HCT116 (cell line): ENCODE measurements at regions not wholly inside any gene's neighbourhood (a gene's known extent, or its start where the extent isn't known, plus 50 kb on each side); places are given as distances from the start of the nearest gene placed in this dataset.

Experiments used
- ATAC-seq: fragments of 200-7000 bp; cut with Tn5 transposase; 2 replicates; pipeline ENCODE4 v1.9.1; 2020; ENCODE audit warnings: mild to moderate bottlenecking, moderate library complexity
- BruUV-seq: library from RNA; stranded (reverse); fragments of 400-500 nt; replicated peaks from 2 replicates; lab custom pipeline; 2021; lab: Mats Ljungman, UMichigan
- CTCF ChIA-PET: fragments of 300-600 bp; sonication (Branson Sonifier 250); formaldehyde crosslinking; loops from one replicate; lab custom pipeline; 2021; ENCODE audit warnings: antibody characterized with exemption; lab: Charles Lee
- POLR2A ChIA-PET: fragments of 300-600, 350-600 bp; sonication (Branson Sonifier 250); formaldehyde crosslinking; loops from one replicate; lab custom pipeline; 2021; ENCODE audit warnings: antibody characterized with exemption; lab: Charles Lee
- RAD21 ChIA-PET, 2 experiments: fragments of 300-600 bp; sonication (Branson Sonifier 250); formaldehyde crosslinking; loops; one replicate each; lab custom pipeline; 2023; ENCODE audit warnings: low total read pairs in 2 of 2; ENCODE audit not compliant: uncharacterized antibody in 2 of 2, unreplicated experiment in 2 of 2, low non-redundant PET in 1 of 2; lab: Charles Lee
- DNase-seq: peaks from one replicate; pipeline ENCODE4 v3.0.0-alpha.2; 2010; ENCODE audit warnings: low read depth, low spot score
- H2AFZ ChIP-seq: fragments of 200-600 bp; shearing (Covaris generic), sonication (generic); 2 replicates; pipeline ENCODE4 v1.6.1; 2017; ENCODE audit warnings: low read depth, mixed run types, mixed read lengths, antibody characterized with exemption, low read length; ENCODE audit not compliant: poor library complexity, severe bottlenecking
- H3K27ac ChIP-seq: 2 replicates; pipeline ENCODE4 v1.5.1; 2012; ENCODE audit warnings: low read depth, low read length
- H3K27me3 ChIP-seq: fragments of 200-600 bp; sonication (generic); 2 replicates; pipeline ENCODE4 v1.6.1; 2016; ENCODE audit warnings: mixed run types, low read length, mixed read lengths; ENCODE audit not compliant: insufficient read depth
- H3K36me3 ChIP-seq, 2 experiments: fragments of 200-500 bp in 1 of 2; fragments of 200-600 bp in 1 of 2; sonication (Bioruptor generic) in 1 of 2; sonication (generic) in 1 of 2; 2 replicates each; pipeline versions ENCODE4 v1.5.1 to v1.6.1; 2014 to 2016; ENCODE audit warnings: low read length in 2 of 2, inconsistent platforms in 1 of 2, mixed read lengths in 1 of 2, mixed run types in 1 of 2; ENCODE audit not compliant: insufficient read depth in 2 of 2, control insufficient read depth in 1 of 2
- H3K4me1 ChIP-seq, 2 experiments: fragments of 200-600 bp in 1 of 2; sonication (generic) in 1 of 2; 2 replicates each; pipeline versions ENCODE4 v1.5.1 to v1.6.1; 2012 to 2017; ENCODE audit warnings: low read length in 2 of 2, inconsistent platforms in 1 of 2, mild to moderate bottlenecking in 1 of 2, mixed read lengths in 1 of 2, mixed run types in 1 of 2, moderate library complexity in 1 of 2; ENCODE audit not compliant: insufficient read depth in 2 of 2, control insufficient read depth in 1 of 2
- H3K4me2 ChIP-seq: fragments of 200-600 bp; sonication (generic); 2 replicates; pipeline ENCODE4 v1.6.1; 2017; ENCODE audit warnings: mixed run types, low read length, mixed read lengths
- H3K4me3 ChIP-seq, 2 experiments: fragments of 200-600 bp in 1 of 2; sonication (generic) in 1 of 2; replicated peaks in 1 of 2; 2 replicates each; pipeline ENCODE4 v1.5.1; 2011 to 2016; ENCODE audit warnings: low read length in 2 of 2, control low read depth in 1 of 2, low read depth in 1 of 2, mild to moderate bottlenecking in 1 of 2, mixed read lengths in 1 of 2, mixed run types in 1 of 2
- H3K79me2 ChIP-seq: fragments of 200-600 bp; sonication (generic); 2 replicates; pipeline ENCODE4 v1.6.1; 2017; ENCODE audit warnings: mild to moderate bottlenecking, mixed run types, low read length, moderate library complexity, mixed read lengths; ENCODE audit not compliant: insufficient read depth
- H3K9ac ChIP-seq: fragments of 200-600 bp; sonication (generic); 2 replicates; pipeline ENCODE4 v1.6.1; 2016; ENCODE audit warnings: low read length, mixed read lengths
- H3K9me2 ChIP-seq: fragments of 200-600 bp; sonication (generic), shearing (Covaris generic); 2 replicates; pipeline ENCODE4 v1.6.1; 2017; ENCODE audit warnings: mixed run types, mild to moderate bottlenecking, moderate library complexity; ENCODE audit not compliant: insufficient read depth
- H3K9me3 ChIP-seq, 2 experiments: fragments of 200-500 bp in 1 of 2; fragments of 200-600 bp in 1 of 2; sonication (Bioruptor generic) in 1 of 2; sonication (generic) in 1 of 2; 2 replicates each; pipeline ENCODE4 v1.6.1; 2014 to 2017; ENCODE audit warnings: low read length in 2 of 2, mixed read lengths in 2 of 2, inconsistent platforms in 1 of 2, low read depth in 1 of 2, mild to moderate bottlenecking in 1 of 2, mixed run types in 1 of 2, moderate library complexity in 1 of 2; ENCODE audit not compliant: control insufficient read depth in 1 of 2, insufficient read depth in 1 of 2
- H4K20me1 ChIP-seq: fragments of 200-600 bp; sonication (generic), shearing (Covaris generic); 2 replicates; pipeline ENCODE4 v1.6.1; 2017; ENCODE audit warnings: mixed run types, mild to moderate bottlenecking, moderate library complexity; ENCODE audit not compliant: insufficient read depth
- ATF3 ChIP-seq: IDR thresholded peaks from 2 replicates; pipeline ENCODE4 v1.6.1; 2012
- CEBPB ChIP-seq: IDR thresholded peaks from 2 replicates; pipeline ENCODE4 v1.6.1; 2012; ENCODE audit warnings: low read depth
- EGR1 ChIP-seq: IDR thresholded peaks from 2 replicates; pipeline ENCODE4 v1.6.1; 2012; ENCODE audit warnings: low read depth
- FOSL1 ChIP-seq: IDR thresholded peaks from 2 replicates; pipeline ENCODE4 v1.6.1; 2012; ENCODE audit warnings: low read depth
- POLR2A ChIP-seq: IDR thresholded peaks from 2 replicates; pipeline ENCODE4 v1.7.0; 2011; ENCODE audit warnings: borderline replicate concordance; ENCODE audit not compliant: insufficient read depth, insufficient read length; ENCODE audit errors: extremely low read depth
- POLR2AphosphoS5 ChIP-seq: IDR thresholded peaks from 2 replicates; pipeline ENCODE4 v1.6.1; 2011; ENCODE audit warnings: mild to moderate bottlenecking, low read depth, low read length, moderate library complexity
- RAD21 ChIP-seq: IDR thresholded peaks from 2 replicates; pipeline ENCODE4 v1.6.1; 2012; ENCODE audit warnings: low read depth, mild to moderate bottlenecking
- SP1 ChIP-seq: IDR thresholded peaks from 2 replicates; pipeline ENCODE4 v1.6.1; 2012; ENCODE audit warnings: low read depth
- SRF ChIP-seq: IDR thresholded peaks from 2 replicates; pipeline ENCODE4 v1.6.1; 2012; ENCODE audit warnings: low read depth
- TCF7L2 ChIP-seq: IDR thresholded peaks from 2 replicates; pipeline ENCODE4 v1.7.0; 2011; ENCODE audit warnings: borderline replicate concordance, inconsistent platforms; ENCODE audit not compliant: insufficient read depth, insufficient read length; ENCODE audit errors: extremely low read depth
- YY1 ChIP-seq: IDR thresholded peaks from 2 replicates; pipeline ENCODE4 v1.6.1; 2011; ENCODE audit warnings: low read length, low read depth, moderate library complexity, mild to moderate bottlenecking; ENCODE audit not compliant: insufficient replicate concordance; ENCODE audit errors: extremely low read depth
- ZFX ChIP-seq: fragments of 450-650 bp; IDR thresholded peaks from 2 replicates; pipeline ENCODE4 v1.6.1; 2017
- ZNF274 ChIP-seq: fragments of 200-500 bp; sonication (Bioruptor generic); IDR thresholded peaks from 2 replicates; pipeline ENCODE4 v1.6.1; 2014; ENCODE audit warnings: mild to moderate bottlenecking, low read depth, low read length, inconsistent platforms
- intact Hi-C: fragments of 100-400 bp; cut with micrococcal nuclease; formaldehyde crosslinking; loops from 2 replicates; pipeline ENCODE4 v1.10.0; 2022
- TF ChIP-seq, protein P1 (sequence below), 3 experiments: fragments of 200-600 bp in 1 of 3; sonication (generic) in 1 of 3; IDR thresholded peaks in 2 of 3; conservative IDR thresholded peaks in 1 of 3; 2 replicates each; pipeline ENCODE4 v1.5.1; 2012 to 2017; ENCODE audit warnings: low read depth in 2 of 3, low read length in 2 of 3, antibody characterized with exemption in 1 of 3, borderline replicate concordance in 1 of 3, control low read depth in 1 of 3, mild to moderate bottlenecking in 1 of 3, mixed read lengths in 1 of 3, mixed run types in 1 of 3, moderate library complexity in 1 of 3; ENCODE audit not compliant: insufficient read depth in 1 of 3
- TF ChIP-seq, protein P2 (sequence below): IDR thresholded peaks from 2 replicates; pipeline ENCODE4 v1.6.1; 2012

- Histone ChIP-seq H3K4me3 (no peak overlapping the region), H3K9ac (no peak overlapping the region), H4K20me1 (no peaks in the 10 kb centered on the region), H3K36me3 (no peaks in the 10 kb centered on the region), H2AFZ (no peak overlapping the region), H3K9me2 (no peaks in the 10 kb centered on the region), H3K79me2 (no peaks in the 10 kb centered on the region), H3K4me2 (no peak overlapping the region), H3K9me3 (no peaks in the 10 kb centered on the region), H3K27ac (no peak overlapping the region), H3K27me3 (0 out of 2 replicates have a peak, but pooled peaks cover 14% of the 10 kb centered on the region), H3K4me1 (peaks cover 0 to 6% of the 10 kb centered on the region in 2 experiments; a peak in 1 of 4 replicates)
- CTCF ChIA-PET = no interaction called here
- RAD21 ChIA-PET = no interaction called here
- BruUV-seq = no TSS peak
- ATAC-seq (no peak), DNase-seq (no peak)
- intact Hi-C loops = no loop called here
- TF ChIP-seq ZFX = no peak
- TF ChIP-seq FOSL1 = no peak
- TF ChIP-seq POLR2AphosphoS5 = no peak
- TF ChIP-seq CEBPB = no peak
- TF ChIP-seq, protein P1, sequence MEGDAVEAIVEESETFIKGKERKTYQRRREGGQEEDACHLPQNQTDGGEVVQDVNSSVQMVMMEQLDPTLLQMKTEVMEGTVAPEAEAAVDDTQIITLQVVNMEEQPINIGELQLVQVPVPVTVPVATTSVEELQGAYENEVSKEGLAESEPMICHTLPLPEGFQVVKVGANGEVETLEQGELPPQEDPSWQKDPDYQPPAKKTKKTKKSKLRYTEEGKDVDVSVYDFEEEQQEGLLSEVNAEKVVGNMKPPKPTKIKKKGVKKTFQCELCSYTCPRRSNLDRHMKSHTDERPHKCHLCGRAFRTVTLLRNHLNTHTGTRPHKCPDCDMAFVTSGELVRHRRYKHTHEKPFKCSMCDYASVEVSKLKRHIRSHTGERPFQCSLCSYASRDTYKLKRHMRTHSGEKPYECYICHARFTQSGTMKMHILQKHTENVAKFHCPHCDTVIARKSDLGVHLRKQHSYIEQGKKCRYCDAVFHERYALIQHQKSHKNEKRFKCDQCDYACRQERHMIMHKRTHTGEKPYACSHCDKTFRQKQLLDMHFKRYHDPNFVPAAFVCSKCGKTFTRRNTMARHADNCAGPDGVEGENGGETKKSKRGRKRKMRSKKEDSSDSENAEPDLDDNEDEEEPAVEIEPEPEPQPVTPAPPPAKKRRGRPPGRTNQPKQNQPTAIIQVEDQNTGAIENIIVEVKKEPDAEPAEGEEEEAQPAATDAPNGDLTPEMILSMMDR (IDR thresholded peaks at IDR 0.05 in 2 of 3, conservative IDR thresholded peaks at IDR 0.05 in 1 of 3; ENCODE audit: borderline replicate concordance in 1 of 3, insufficient read depth in 1 of 3, low read depth in 2 of 3, low read length in 2 of 3) = no peak
- no peak for TF ChIP-seq ZNF274
- TF ChIP-seq POLR2A = no peak
- TF ChIP-seq YY1 = no peak
- no peak for TF ChIP-seq SP1
- no peak for TF ChIP-seq EGR1
- TF ChIP-seq TCF7L2 = no peak
- TF ChIP-seq ATF3 = no peak
- TF ChIP-seq, protein P2, sequence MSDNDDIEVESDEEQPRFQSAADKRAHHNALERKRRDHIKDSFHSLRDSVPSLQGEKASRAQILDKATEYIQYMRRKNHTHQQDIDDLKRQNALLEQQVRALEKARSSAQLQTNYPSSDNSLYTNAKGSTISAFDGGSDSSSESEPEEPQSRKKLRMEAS = no peak
- no peak for TF ChIP-seq SRF
- TF ChIP-seq RAD21 = no peak
- POLR2A ChIA-PET = no interaction called here
Measured at GRCh38 chr14:56979936-56980335, 169.7 kb upstream of the OTX2 start.
